ENCODE measurements at regions not wholly inside any gene's neighbourhood (a gene's known extent, or its start where the extent isn't known, plus 50 kb on each side); places are given as distances from the start of the nearest gene placed in this dataset.

- Histone ChIP-seq H4K20me1 (ENCODE audit: control insufficient read depth, extremely low read depth, insufficient read depth, low read length) (no peaks in the 10 kb centered on the region), H3K4me1 (ENCODE audit: control insufficient read depth, extremely low read depth, insufficient read depth, low read length) (no peaks in the 10 kb centered on the region), H3K9me3 (ENCODE audit: control insufficient read depth, insufficient read depth, low read depth, low read length) (no peaks in the 10 kb centered on the region), H3K9ac (ENCODE audit: insufficient read depth, low read length) (no peak overlapping the region), H2AFZ (ENCODE audit: low read length) (no peak overlapping the region), H3K79me2 (ENCODE audit: control insufficient read depth, insufficient read depth, low read length) (no peaks in the 10 kb centered on the region), H3K4me3 (replicated peaks in 1 of 4; ENCODE audit: control extremely low read depth in 1 of 4, insufficient read depth in 1 of 4, low read depth in 3 of 4, low read length in 4 of 4) (no peak overlapping the region), H3K27ac (ENCODE audit: insufficient read depth, low read length) (no peak overlapping the region), H3K27me3 (ENCODE audit: control insufficient read depth, insufficient read depth, low read length) (no peaks in the 10 kb centered on the region), H3K4me2 (ENCODE audit: extremely low read depth, insufficient read depth, low read length) (no peak overlapping the region), H3K36me3 (ENCODE audit: control insufficient read depth, insufficient read depth, low read length) (no peaks in the 10 kb centered on the region)
- TF ChIP-seq CTCF (conservative IDR thresholded peaks at IDR 0.05 in 1 of 2, IDR thresholded peaks at IDR 0.05 in 1 of 2; ENCODE audit: low read depth in 1 of 2, low read length in 2 of 2) (no peak), EZH2 (IDR thresholded peaks at IDR 0.05; ENCODE audit: low read length, missing control alignments) (no peak)
- peak; percentile 79 to 99 for DNase-seq (ENCODE audit: low read depth in 2 of 2)
Measured at GRCh38 chr20:52494244-52494643, 302.7 kb upstream of the ZFP64 start.

GRCh38 chr20:52493171-52493721 lies 301.7 kb upstream of the ZFP64 start:
- Histone ChIP-seq H3K4me1 (ENCODE audit: control insufficient read depth, extremely low read depth, insufficient read depth, low read length) (no peaks in the 10 kb centered on the region), H3K9me3 (ENCODE audit: control insufficient read depth, insufficient read depth, low read depth, low read length) (no peaks in the 10 kb centered on the region), H4K20me1 (ENCODE audit: control insufficient read depth, extremely low read depth, insufficient read depth, low read length) (no peaks in the 10 kb centered on the region), H3K27ac (ENCODE audit: insufficient read depth, low read length) (no peak overlapping the region), H3K79me2 (ENCODE audit: control insufficient read depth, insufficient read depth, low read length) (no peaks in the 10 kb centered on the region), H2AFZ (ENCODE audit: low read length) (peak overlapping the region; percentile 54), H3K4me3 (replicated peaks in 1 of 4; ENCODE audit: control extremely low read depth in 1 of 4, insufficient read depth in 1 of 4, low read depth in 3 of 4, low read length in 4 of 4) (no peak overlapping the region), H3K9ac (ENCODE audit: insufficient read depth, low read length) (no peak overlapping the region), H3K36me3 (ENCODE audit: control insufficient read depth, insufficient read depth, low read length) (no peaks in the 10 kb centered on the region), H3K27me3 (ENCODE audit: control insufficient read depth, insufficient read depth, low read length) (no peaks in the 10 kb centered on the region), H3K4me2 (ENCODE audit: extremely low read depth, insufficient read depth, low read length) (peak overlapping the region; percentile 69)
- TF ChIP-seq EZH2 (IDR thresholded peaks at IDR 0.05; ENCODE audit: low read length, missing control alignments) (no peak), CTCF (conservative IDR thresholded peaks at IDR 0.05 in 1 of 2, IDR thresholded peaks at IDR 0.05 in 1 of 2; ENCODE audit: low read depth in 1 of 2, low read length in 2 of 2) (no peak)
- peak in 1 of 2 donors; percentile 72 for DNase-seq (ENCODE audit: low read depth in 2 of 2)

GRCh38 chr20:52490711-52491430 lies 299.3 kb upstream of the ZFP64 start:
- no peaks in the 10 kb centered on the region for H3K36me3 ChIP-seq (ENCODE audit: control insufficient read depth, insufficient read depth, low read length)
- peak overlapping the region; percentile 17 for H3K4me2 ChIP-seq (ENCODE audit: extremely low read depth, insufficient read depth, low read length)
- H3K79me2 ChIP-seq (ENCODE audit: control insufficient read depth, insufficient read depth, low read length), result no peaks in the 10 kb centered on the region
- H3K4me3 ChIP-seq (replicated peaks in 1 of 4; ENCODE audit: control extremely low read depth in 1 of 4, insufficient read depth in 1 of 4, low read depth in 3 of 4, low read length in 4 of 4), result no peak overlapping the region
- peak; percentile 69 to 99 for DNase-seq (ENCODE audit: low read depth in 2 of 2)
- H4K20me1 ChIP-seq (ENCODE audit: control insufficient read depth, extremely low read depth, insufficient read depth, low read length), result peaks cover 2% of the 10 kb centered on the region
- H2AFZ ChIP-seq (ENCODE audit: low read length), result no peak overlapping the region
- H3K9me3 ChIP-seq (ENCODE audit: control insufficient read depth, insufficient read depth, low read depth, low read length), result no peaks in the 10 kb centered on the region
- TF ChIP-seq EZH2 (IDR thresholded peaks at IDR 0.05; ENCODE audit: low read length, missing control alignments) (no peak), CTCF (conservative IDR thresholded peaks at IDR 0.05 in 1 of 2, IDR thresholded peaks at IDR 0.05 in 1 of 2; ENCODE audit: low read depth in 1 of 2, low read length in 2 of 2) (no peak)
- no peak overlapping the region for H3K27ac ChIP-seq (ENCODE audit: insufficient read depth, low read length)
- no peaks in the 10 kb centered on the region for H3K4me1 ChIP-seq (ENCODE audit: control insufficient read depth, extremely low read depth, insufficient read depth, low read length)
- H3K27me3 ChIP-seq (ENCODE audit: control insufficient read depth, insufficient read depth, low read length), result no peaks in the 10 kb centered on the region
- H3K9ac ChIP-seq (ENCODE audit: insufficient read depth, low read length), result no peak overlapping the region
